HEK293T (cell line): ENCODE measurements at regions not wholly inside any gene's neighbourhood (a gene's known extent, or its start where the extent isn't known, plus 50 kb on each side); places are given as distances from the start of the nearest gene placed in this dataset.
"Not testable (repeated sequence)": the region's sequence is repeated elsewhere in the genome, so short reads cannot be mapped to it uniquely, and the experiment has no call there.

Experiments used
- CTCF ChIA-PET: fragments of 350-600 bp; formaldehyde crosslinking; extraction: SDS; loops from one replicate; lab custom pipeline; 2021; ENCODE audit warnings: antibody characterized with exemption, inconsistent platforms; lab: Yijun Ruan, JAX
- POLR2A ChIA-PET: fragments of 350-600 bp; formaldehyde crosslinking; extraction: SDS; loops from one replicate; lab custom pipeline; 2020; ENCODE audit warnings: antibody characterized with exemption, inconsistent platforms; lab: Yijun Ruan, JAX
- DNase-seq: peaks from one replicate; pipeline ENCODE4 v3.0.0; 2012; ENCODE audit warnings: mixed read lengths; ENCODE audit errors: extremely low spot score
- ARNT ChIP-seq: fragments of 450-650 bp; IDR thresholded peaks from 2 replicates; pipeline ENCODE4 v1.6.1; 2017; ENCODE audit warnings: mild to moderate bottlenecking
- BHLHE40 ChIP-seq: fragments of 450-650 bp; IDR thresholded peaks from 2 replicates; pipeline ENCODE4 v1.6.1; 2016; ENCODE audit warnings: mild to moderate bottlenecking, moderate library complexity, borderline replicate concordance
- CTBP1 ChIP-seq: fragments of 450-650 bp; IDR thresholded peaks from 2 replicates; pipeline ENCODE4 v1.6.1; 2016; ENCODE audit warnings: borderline replicate concordance
- ELF4 ChIP-seq: fragments of 450-650 bp; IDR thresholded peaks from 2 replicates; pipeline ENCODE4 v1.6.1; 2017; ENCODE audit warnings: antibody characterized with exemption
- FOXA1 ChIP-seq: fragments of 450-650 bp; IDR thresholded peaks from 2 replicates; pipeline ENCODE4 v1.6.1; 2016; ENCODE audit warnings: mild to moderate bottlenecking
- FOXK2 ChIP-seq: fragments of 450-650 bp; IDR thresholded peaks from 2 replicates; pipeline ENCODE4 v1.6.1; 2016; ENCODE audit warnings: mild to moderate bottlenecking
- FOXM1 ChIP-seq: fragments of 450-650 bp; IDR thresholded peaks from 2 replicates; pipeline ENCODE4 v1.6.1; 2017; ENCODE audit warnings: mild to moderate bottlenecking, borderline replicate concordance
- HDGF ChIP-seq: fragments of 450-650 bp; IDR thresholded peaks from 2 replicates; pipeline ENCODE4 v1.6.1; 2017; ENCODE audit warnings: antibody characterized with exemption, borderline replicate concordance
- L3MBTL2 ChIP-seq: fragments of 450-650 bp; conservative IDR thresholded peaks from 2 replicates; pipeline ENCODE4 v1.6.1; 2016; ENCODE audit warnings: mild to moderate bottlenecking
- LEF1 ChIP-seq: fragments of 450-650 bp; IDR thresholded peaks from 2 replicates; pipeline ENCODE4 v1.6.1; 2017; ENCODE audit warnings: mild to moderate bottlenecking, borderline replicate concordance
- NFRKB ChIP-seq: fragments of 450-650 bp; IDR thresholded peaks from 2 replicates; pipeline ENCODE4 v1.6.1; 2016; ENCODE audit warnings: mild to moderate bottlenecking, moderate library complexity
- SP1 ChIP-seq: fragments of 450-650 bp; IDR thresholded peaks from 2 replicates; pipeline ENCODE4 v1.6.1; 2017
- SUZ12 ChIP-seq: fragments of 450-650 bp; IDR thresholded peaks from 2 replicates; pipeline ENCODE4 v1.6.1; 2016; ENCODE audit warnings: mild to moderate bottlenecking
- TARDBP ChIP-seq: fragments of 450-650 bp; IDR thresholded peaks from 2 replicates; pipeline ENCODE4 v1.6.1; 2016
- ZNF384 ChIP-seq: fragments of 450-650 bp; IDR thresholded peaks from 2 replicates; pipeline ENCODE4 v1.6.1; 2016
- TF ChIP-seq, protein P1 (sequence below): fragments of 450-650 bp; IDR thresholded peaks from 2 replicates; pipeline ENCODE4 v1.6.1; 2016

DNA sequence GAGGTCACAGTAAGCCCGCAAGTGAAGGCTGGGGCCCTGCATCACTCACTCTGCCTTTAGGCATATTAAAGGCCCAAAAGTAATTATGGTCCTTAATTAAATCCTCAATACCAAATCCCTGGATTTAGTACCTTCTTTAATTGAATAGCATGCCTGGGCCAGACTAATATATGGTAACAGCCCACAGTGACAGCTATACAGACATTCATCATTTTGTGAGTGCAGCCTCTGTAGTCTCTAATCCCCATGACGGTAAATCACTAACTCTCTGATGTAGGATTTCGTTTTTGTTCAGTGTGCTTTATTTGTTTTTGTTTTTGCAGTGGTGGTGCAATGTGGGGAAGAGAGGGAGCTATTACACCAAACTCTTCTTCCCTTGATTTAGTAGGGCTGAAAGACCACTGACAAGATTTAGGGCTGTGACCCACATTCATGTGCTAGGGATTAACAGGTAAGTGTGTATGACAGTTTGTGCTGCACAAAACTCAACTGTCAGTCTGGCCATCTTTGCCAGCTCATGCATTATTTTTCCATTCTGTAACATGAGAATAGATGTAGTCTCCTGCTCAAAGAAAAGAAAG is 60.6 kb upstream of the SLC39A8 start:
- TF ChIP-seq FOXA1 (no peak), L3MBTL2 (no peak), FOXM1 (no peak), LEF1 (0 out of 2 replicates have a peak, but pooled peaks have one; percentile 34), ZNF384 (no peak), CTBP1 (peak; percentile 86), NFRKB (no peak)
- TF ChIP-seq, protein P1, sequence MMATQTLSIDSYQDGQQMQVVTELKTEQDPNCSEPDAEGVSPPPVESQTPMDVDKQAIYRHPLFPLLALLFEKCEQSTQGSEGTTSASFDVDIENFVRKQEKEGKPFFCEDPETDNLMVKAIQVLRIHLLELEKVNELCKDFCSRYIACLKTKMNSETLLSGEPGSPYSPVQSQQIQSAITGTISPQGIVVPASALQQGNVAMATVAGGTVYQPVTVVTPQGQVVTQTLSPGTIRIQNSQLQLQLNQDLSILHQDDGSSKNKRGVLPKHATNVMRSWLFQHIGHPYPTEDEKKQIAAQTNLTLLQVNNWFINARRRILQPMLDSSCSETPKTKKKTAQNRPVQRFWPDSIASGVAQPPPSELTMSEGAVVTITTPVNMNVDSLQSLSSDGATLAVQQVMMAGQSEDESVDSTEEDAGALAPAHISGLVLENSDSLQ: peak; percentile 97
- DNase-seq: peak; percentile 19
- CTCF ChIA-PET: interaction anchor here (0.7 to 1.3 kb wide), 2 partner anchors 22 to 26 kb away, joined by 3 to 4 read pairs; no protein-coding TSS in a partner anchor
- POLR2A ChIA-PET: no interaction called here

DNA sequence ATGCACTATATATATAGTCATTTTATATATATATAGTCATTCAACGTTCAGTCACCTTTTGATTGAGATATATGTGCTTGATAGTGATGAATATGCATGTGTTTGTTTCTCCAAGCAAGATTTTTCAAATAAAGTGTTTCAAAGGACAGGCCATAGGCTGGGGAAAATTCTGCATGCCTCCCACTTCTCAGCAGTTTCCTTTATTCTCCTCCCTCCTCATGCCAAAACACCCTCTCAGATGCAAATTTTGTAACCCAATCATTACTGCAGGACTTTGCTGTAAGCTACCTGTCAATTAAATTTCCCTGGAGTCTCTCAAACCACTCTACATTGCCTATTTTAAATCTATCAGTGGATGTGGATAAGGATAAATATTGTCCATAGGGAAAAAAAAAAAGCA is 65.6 kb upstream of the SLC39A8 start:
- CTCF ChIA-PET, DNase-seq, POLR2A ChIA-PET: not testable (repeated sequence)

DNA sequence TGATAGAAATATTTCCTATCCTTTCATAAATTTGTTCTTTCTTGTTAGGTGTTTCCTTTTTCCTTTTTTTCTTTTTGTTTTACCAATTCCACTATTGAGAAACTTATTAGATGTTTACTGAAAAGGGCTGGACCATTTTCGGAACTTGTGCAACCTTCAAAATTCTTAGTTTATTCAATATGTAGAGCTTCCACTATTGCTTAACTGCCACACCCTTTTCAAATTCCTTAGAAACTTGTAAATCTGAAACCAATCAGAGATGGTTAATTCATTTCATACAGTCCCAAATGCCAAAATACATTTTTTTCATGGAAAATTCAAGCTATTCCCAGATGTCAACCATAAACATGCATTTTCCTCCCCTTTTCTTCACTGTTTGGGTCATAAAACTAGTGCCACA is 66.1 kb upstream of the SLC39A8 start:
- no peak for DNase-seq
- POLR2A ChIA-PET: no interaction called here
- CTCF ChIA-PET: no interaction called here
- TF ChIP-seq ZNF384: no peak
- no peak for TF ChIP-seq FOXK2
- no peak for TF ChIP-seq ARNT
- no peak for TF ChIP-seq ELF4
- TF ChIP-seq SUZ12: no peak
- TF ChIP-seq SP1: no peak
- no peak for TF ChIP-seq L3MBTL2

GRCh38 chr4:102416765-102417164 is 71.5 kb upstream of the SLC39A8 start:
- CTCF ChIA-PET: interaction anchor here (1.1 kb wide), 1 partner anchor 14 kb away, joined by 3 read pairs; no protein-coding TSS in a partner anchor
- no peak for DNase-seq
- TF ChIP-seq LEF1 (no peak), TARDBP (no peak), FOXK2 (no peak)
- POLR2A ChIA-PET: no interaction called here

DNA sequence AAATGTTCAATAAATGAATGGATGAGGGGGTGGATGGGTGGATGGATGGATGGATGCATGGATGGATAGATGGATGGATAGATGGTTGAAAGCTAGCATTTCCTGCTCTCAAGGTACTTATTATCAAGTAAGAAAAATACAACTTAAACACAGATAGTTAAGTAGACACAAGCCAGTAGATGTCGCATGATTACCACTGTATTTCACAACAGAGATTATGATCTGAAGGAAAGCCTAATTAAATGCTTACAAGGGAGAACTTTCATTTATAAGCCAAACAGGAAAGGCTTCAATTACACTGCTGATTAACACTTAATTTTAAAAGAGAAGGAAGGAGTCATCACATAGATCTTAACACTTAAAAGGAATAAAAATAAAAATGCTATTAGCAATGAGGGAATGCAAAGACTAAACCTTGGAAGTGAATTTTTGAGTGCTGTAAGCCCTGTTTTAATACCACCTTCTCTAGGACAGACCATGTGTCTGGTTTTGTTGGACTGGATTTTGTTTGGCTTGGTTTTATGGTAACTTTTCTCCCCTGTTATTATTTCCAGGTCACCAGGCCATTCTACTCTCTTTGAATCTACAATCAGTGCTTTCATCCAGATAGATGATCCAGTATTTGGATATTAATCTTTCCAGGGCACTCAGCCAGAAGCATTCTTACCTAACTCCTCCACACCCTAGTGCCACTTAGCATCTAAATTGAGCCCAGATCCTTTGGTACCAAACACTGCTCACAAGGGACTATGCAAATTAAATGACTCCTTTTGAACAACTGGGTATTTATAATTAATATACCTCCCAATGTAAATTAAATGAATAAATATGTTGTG is 75.5 kb upstream of the SLC39A8 start:
- TF ChIP-seq TARDBP: no peak
- TF ChIP-seq LEF1: no peak
- TF ChIP-seq SUZ12: no peak
- no peak for TF ChIP-seq FOXA1
- no peak for TF ChIP-seq HDGF
- no peak for TF ChIP-seq L3MBTL2
- TF ChIP-seq, protein P1: no peak
- TF ChIP-seq ARNT: no peak
- TF ChIP-seq CTBP1: no peak
- no peak for TF ChIP-seq ZNF384
- no peak for TF ChIP-seq FOXK2
- ChIA-PET POLR2A (interaction anchor here (0.7 kb wide), 1 partner anchor 1203 kb away, joined by 3 read pairs; no protein-coding TSS in a partner anchor), CTCF (interaction anchor here (0.5 to 1.0 kb wide), 2 partner anchors 33 to 1895 kb away, joined by 3 to 4 read pairs; no protein-coding TSS in a partner anchor)
- DNase-seq: no peak

DNA sequence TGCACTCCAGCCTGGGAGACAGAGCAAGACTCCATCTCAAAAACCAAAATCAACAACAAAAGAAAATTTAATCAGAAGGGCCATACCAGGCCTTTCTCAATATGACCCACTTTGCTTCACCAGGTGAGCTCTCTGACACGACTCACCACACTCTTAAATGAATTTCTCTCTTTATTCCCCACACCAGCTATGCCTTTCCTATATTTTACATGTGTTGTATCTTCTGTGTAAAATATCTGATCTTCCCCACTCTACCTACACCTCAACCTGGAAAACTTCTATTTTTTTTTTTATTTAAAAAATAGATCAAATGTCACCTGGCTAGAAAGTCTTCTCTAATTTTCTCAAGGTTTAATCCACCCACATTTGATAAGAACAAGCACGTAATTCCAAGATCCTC is 77.6 kb upstream of the SLC39A8 start:
- TF ChIP-seq FOXA1 (no peak), CTBP1 (no peak), FOXM1 (no peak), NFRKB (no peak), SUZ12 (no peak), L3MBTL2 (no peak), ARNT (no peak), ZNF384 (no peak), LEF1 (no peak), FOXK2 (no peak), ELF4 (no peak), BHLHE40 (no peak), HDGF (no peak), SP1 (no peak), TARDBP (no peak)
- TF ChIP-seq, protein P1: no peak
- CTCF ChIA-PET: no interaction called here
- POLR2A ChIA-PET: no interaction called here
- no peak for DNase-seq

GRCh38 chr4:102423375-102423774 is 77.8 kb upstream of the NFKB1 start:
- TF ChIP-seq FOXA1 (no peak), CTBP1 (no peak), L3MBTL2 (no peak)
- no peak for DNase-seq
- CTCF ChIA-PET: no interaction called here
- POLR2A ChIA-PET: no interaction called here
